GM21390 (cell line): ENCODE measurements at regions not wholly inside any gene's neighbourhood (a gene's known extent, or its start where the extent isn't known, plus 50 kb on each side); places are given as distances from the start of the nearest gene placed in this dataset.

Experiments
- ATAC-seq: cut with Tn5 transposase; IDR thresholded peaks from one replicate; pipeline ENCODE4 v1.9.1; 2021; ENCODE audit not compliant: unreplicated experiment

DNA sequence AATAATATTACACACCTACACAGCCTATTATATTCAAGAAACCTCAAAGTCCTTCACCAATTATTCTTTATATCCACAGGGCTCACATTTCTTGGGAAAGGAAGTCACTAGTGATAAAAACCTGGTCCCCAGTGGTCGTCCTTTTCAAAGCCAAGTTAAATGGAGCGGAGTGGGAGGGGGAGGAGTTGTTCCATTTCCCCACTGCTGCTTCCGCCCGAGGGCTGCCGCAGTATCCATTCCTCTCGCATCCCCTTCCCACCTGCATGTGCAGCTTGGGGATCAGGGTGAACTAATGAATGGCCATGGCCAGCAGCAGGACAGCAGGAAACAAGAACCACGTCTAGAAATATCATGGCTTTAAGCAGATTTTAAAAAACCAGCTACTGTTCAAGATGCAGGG, 76.4 kb upstream of the SEMA6D start:
- ATAC-seq = no peak

DNA sequence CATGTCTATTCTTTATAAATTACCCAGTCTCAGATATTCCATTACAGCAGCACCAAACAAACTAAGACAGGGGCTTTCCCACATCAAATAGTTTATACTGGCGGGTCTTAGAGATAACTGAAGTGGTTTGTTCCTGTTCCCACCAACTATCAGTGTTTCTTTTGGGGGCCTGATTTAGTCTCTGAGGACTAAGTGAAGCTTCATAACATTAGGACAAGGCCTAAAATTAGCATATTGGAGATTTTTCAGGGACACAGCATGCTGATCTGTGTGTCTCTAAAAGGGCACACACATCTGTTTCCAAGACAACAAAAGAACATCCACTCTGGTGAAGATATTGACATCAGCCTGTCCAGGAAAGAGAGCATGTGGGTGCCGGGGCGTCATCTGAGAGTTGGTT, 72.6 kb upstream of the SEMA6D start:
- ATAC-seq = no peak

DNA sequence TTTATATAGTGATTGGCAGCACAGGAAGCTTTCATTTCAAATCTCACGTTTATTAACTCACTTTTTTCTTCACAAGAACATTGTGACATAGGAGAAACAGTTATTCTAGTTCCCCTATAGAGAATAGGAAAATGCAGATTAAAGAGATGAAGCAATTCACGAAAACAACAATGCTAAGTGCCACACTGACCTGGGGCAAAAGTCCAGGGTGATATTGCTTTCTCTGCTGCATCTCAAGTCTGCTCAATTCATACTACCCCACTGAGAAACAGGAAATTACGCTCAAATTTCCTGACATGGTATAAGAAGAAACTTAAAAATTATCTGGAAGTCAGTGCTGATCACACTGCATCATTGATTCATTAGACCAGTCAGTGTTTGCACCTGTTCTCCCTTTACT, 66.7 kb upstream of the SEMA6D start:
- ATAC-seq = no peak

DNA sequence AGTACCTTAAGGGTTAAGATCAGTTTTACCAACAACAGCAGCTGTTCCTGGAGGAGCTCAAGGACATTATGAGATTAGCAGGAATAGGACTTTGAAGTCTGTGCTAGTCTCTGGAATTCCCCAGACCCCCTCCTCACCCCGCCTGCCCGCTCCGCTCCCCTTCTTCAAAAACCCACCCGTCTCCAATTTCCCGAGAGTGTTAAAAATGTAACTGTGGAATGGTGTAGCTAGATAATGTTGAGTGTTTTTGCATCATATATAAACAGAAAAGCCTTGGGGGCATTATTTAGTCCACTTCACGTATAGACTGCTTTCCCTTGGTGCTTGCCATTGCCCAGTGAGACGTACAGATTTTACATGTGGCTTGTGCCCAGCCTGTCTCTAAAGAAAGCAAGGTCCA, 65.0 kb upstream of the SEMA6D start:
- no peak for ATAC-seq

DNA sequence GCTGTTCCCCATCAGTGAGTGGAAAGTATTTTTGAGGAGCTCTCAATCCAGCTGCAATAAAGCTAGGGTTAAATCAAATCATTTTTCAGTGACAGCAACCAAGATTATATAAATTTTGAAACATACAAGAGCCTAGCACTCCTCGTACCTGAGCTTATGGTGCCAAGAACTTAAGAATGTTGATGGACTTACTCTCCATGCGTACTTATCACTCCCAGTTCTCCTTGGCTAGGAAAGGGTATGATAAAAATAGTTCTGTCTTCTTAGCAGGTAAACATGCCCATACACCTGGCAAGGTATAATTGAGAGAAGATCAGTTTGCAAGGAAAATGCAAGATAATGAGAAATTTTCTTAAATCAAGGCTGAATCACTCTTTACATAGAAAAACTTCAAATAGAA, 64.5 kb upstream of the SEMA6D start:
- ATAC-seq = no peak

DNA sequence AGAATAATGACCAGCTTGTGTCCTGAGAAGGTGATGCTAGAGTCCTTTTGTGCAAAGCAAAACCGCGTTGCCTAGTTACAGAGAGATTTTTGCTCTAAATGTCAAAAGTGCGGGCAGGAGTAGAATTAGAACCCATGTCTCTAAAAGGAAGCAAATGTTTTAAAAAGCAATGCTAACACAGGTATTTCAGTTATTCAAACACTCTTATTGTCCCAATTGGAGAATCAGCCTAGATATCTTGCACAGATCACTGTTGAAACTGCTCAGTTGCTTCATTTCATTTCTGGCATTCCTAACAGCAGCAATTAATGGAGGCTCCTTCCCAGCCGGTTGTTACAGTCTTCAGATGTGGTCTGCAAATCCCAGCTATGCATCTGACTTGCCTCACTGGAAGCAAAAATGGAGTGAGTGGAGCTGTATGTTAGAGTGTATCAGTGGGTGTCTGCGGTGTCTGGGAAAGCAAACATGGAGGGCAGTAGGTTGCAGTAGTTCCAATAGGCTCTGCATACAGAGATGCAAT, 55.6 kb upstream of the SEMA6D start:
- no peak for ATAC-seq

DNA sequence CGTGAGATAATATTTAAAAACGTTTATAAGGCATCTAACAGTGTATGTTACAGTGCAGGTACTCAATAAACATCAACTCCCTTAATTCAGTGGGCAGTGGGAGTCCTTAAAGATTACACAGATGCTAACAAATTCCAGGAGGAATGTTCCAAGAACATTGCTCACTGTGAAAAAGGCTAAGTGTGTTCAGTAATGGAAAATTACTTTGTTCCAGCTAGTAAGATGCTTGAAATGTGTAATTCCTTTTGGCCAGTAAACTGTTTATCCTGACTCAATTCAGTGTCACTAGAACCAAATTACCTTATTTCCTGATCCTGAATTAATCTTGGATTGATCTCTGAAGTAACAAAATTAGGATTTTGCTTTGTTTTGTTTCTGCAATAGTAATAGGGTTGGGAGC, 54.2 kb upstream of the SEMA6D start:
- no peak for ATAC-seq
